GM19324 (cell line): ENCODE measurements at regions not wholly inside any gene's neighbourhood (a gene's known extent, or its start where the extent isn't known, plus 50 kb on each side); places are given as distances from the start of the nearest gene placed in this dataset.
A peak's percentile ranks its signal among the peaks of the same experiment; 100 is the strongest.

Source experiments
- ATAC-seq: cut with Tn5 transposase; IDR thresholded peaks from one replicate; pipeline ENCODE4 v1.9.1; 2021; ENCODE audit warnings: mild to moderate bottlenecking, moderate library complexity; ENCODE audit not compliant: unreplicated experiment, low FRiP score

GRCh38 chr4:128424527-128425497 lies 137.2 kb upstream of the PGRMC2 start:
- no peak for ATAC-seq

- ATAC-seq, result peak; percentile 89
Measured at GRCh38 chr4:128422296-128422695, 134.7 kb upstream of the PGRMC2 start.

DNA sequence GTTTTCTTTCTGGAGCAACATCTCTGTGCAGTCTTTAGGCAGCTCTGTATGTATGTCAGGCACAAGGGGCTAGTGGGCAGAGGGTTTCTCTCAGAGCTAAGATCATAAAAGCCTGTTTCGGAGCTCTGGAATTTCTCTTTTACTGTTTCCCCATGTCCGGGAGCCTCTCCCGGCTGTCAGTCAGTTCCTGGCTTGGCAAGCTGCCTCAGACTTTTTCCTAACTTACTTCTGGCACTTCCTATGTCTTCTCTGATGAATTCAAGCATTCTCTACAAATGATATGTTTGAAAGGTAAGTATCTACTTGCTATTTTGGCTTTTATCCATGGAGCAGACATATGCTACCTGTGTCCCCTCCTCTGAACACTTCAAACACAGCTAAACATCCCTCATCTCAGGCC lies 129.3 kb upstream of the PGRMC2 start:
- ATAC-seq, result no peak

DNA sequence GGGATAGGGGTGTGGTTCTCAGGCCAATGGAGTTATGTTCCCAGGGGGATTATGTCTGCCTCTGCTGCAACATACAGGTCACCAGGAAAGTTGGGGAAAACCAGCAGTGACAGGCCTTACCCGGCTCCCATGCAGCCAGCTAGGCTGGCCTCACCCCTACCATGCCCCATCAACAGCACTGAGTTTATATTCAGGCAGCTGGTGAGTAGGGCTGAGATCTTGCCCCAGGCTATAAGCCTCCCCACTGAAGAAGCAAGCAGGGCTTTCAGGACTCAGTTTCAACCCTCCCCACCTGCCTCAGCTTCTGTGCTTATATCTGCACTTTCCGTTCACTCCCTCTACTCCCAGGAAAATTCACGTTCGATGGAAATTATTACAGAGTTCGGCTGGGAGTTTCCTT lies 122.4 kb upstream of the PGRMC2 start:
- no peak for ATAC-seq

DNA sequence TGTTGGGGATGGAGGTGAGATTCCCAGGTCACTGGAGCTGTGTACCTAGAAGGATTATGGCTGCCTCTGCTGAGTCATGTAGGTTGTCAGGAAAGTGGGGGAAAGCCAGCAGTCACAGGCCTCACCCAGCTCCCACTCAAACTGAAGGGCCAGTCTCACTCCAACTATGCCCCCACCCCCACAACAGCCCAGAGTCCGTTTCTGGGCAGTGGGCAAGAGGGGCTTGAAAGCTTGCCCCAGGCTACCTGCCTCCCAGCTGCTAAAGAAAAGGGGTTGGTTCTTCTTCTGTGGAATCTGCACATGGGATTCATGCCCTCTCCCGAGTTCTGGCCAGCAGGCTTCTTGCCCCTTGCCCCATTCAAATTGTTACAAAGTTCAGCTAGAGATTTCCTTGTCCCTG lies 116.0 kb upstream of the PGRMC2 start:
- ATAC-seq, result no peak

GRCh38 chr4:128394778-128395177 lies 107.2 kb upstream of the PGRMC2 start:
- no peak for ATAC-seq

GRCh38 chr4:128393101-128393704 lies 105.6 kb upstream of the PGRMC2 start:
- peak; percentile 77 for ATAC-seq

DNA sequence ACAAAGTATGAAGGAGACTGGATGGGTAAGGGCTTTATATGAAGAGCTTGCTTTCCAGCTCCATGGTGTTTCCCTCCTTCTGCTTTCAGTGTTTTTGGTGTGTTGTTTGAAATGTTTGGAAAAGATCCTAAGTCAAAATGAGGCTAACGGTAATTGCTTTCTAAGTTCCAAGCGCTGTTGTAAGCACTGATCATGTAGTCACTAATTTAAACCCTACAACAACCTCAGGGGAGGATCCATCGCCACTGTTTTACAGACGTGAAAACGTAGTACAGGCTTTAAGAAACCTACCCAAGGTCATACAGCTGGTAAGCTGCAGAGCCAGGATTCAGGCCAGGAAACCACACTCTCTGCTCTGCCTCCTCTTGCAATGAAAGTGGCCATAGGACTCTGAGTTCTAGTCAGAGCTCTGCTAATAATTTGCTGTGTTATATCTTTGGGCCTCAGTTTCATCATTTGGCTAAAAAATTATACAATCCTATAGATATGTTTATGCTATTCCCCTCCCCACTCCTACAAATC lies 102.9 kb upstream of the PGRMC2 start:
- no peak for ATAC-seq

- ATAC-seq, result no peak
Measured at GRCh38 chr4:128388796-128389195, 101.2 kb upstream of the PGRMC2 start.

GRCh38 chr4:128388352-128388630 lies 100.7 kb upstream of the PGRMC2 start:
- ATAC-seq, result no peak

DNA sequence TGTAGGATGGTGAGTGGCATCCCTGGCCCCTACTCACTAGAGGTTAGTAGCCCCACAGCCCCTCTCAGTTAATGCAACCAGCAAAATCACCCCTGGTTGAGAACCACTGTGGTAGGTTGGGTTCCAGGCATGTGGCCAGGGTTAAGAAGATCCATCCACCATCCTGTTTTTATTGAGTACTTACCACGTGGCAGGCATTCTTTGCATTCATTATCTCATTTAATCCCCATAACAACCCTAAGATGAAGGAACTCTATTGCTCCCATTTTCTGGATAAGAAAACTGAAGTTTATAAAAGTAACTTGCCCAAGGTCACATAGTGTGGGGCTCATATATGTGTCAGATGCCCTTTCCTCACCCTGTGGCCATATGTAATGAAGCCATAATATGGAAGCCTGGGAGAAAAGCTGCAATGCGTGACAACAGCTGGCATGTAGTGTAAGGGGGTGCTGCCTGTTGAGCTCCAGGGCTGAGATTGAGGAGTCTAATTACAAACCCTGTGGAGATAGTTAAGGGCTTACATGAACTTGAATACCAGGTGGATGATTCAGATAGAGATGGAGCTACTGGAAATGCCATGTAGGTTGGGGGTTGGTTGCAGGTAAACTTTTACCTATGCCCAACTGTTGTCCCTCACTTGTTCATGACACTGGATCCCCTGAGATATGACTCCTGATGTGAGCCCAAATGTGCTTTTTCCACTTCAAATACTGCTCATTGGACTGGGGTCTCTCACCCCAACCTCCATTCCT lies 100.2 kb upstream of the PGRMC2 start:
- ATAC-seq, result no peak

DNA sequence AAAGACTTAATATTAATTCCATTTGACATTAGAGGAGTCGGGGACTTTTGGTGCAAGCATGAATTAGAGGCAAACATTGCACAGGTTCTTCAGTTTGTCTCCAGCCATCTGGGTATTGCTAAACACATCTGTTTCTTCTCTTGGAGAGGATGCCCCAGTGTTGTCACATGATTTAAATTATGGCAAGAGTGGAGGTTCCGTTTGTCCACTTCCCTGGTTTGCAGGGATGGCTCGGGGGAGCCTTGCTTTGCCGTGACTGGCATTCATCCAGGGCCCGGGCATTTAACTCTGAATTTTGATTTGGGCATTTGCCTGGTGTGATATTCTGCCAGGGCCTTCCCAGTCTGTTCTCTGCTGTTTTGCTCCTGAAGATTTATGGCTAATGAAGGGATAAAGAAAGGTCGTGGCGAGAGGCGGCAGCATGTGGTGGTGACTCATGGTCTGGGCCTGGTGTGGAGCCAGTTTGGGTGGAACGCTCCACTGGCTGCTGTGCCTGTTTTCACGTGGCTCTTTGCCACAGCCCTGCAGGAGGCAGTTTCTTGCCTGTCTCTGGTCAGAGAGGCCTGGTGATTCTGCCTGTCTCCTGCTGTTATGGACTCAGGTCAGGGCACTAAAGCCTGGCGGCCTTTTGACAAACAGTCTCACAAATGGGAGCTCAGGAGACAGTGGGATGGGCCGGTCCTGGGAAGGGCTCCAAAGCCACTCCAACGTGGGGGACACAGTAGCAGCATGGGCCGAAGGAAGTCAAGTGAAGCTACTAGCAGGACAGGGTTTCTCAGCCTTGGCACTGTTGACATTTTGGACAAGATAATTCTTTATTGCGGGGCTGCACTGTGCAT lies 99.4 kb upstream of the PGRMC2 start:
- no peak for ATAC-seq

DNA sequence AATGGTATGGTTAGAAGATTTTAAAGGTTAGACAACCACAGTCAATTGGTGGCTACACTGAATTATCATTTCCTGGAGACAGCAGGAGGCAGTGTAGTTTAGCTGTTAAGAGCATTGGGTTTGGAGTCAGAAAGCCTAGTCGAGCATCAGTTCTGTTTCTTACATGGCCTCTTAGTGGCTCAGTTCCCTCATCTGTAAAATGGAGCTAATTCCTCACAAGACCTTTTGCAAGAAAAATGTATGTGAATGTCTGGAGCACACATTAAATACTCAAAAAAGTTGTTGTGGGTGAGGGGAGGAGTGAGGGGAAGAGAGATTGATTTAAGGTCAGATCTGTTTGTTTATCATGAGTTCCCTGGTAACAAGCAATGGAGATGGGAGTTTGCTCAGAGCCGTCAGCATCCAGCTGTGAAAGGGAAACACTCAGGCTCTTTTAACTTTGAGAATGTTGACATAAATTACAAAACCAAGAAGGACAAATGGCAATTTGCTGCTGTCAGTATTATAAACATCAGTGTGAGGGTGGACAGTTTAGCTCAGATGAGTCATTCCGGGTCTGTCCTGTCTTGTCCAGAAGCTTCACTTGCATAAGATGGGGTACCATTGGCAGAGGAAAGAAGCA lies 98.2 kb upstream of the PGRMC2 start:
- ATAC-seq, result peak; percentile 67

DNA sequence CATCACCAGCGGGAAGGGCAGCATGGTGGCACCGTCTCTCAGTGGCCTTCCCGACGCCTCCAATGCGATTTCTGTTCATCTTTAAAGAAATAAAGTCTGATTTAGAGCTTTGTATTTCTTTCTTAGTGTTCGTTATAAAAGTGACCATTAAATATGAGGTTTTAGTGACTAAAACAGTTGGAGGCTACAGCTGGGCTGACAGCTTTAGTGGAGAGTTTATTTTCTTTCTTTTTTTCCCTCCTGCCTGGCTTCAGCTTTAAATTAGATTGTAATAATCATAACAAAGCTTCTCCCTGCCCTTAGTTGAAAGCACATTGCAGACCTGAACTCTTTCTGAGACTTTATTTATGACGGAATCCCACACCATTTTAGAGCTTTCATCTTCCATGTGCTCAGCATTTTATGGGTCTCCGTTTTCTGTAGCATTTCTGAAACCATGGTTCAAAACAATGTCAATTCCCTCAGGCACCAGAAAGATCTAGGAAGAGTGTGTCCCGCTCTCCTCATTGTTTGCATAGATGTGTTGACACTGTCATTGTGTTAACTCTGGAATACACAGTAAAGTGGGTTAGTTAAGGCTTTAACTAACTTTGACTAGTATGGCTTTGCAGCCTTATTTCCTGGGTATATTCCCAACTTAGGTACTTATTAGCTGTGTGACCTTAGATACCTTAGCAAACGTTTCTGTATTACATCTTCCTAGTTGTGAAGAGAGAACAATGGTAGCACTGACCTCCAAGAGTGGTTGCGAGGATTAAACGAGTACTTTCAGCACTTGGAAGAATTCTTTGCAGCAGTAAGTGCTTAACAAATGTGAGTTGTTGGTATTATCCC lies 97.4 kb upstream of the PGRMC2 start:
- no peak for ATAC-seq

GRCh38 chr4:128384091-128384520 lies 96.5 kb upstream of the PGRMC2 start:
- ATAC-seq, result no peak

- ATAC-seq, result no peak
Measured at GRCh38 chr4:128381748-128382559, 94.3 kb upstream of the PGRMC2 start.

GRCh38 chr4:128380306-128380705 lies 92.7 kb upstream of the PGRMC2 start:
- ATAC-seq, result no peak

DNA sequence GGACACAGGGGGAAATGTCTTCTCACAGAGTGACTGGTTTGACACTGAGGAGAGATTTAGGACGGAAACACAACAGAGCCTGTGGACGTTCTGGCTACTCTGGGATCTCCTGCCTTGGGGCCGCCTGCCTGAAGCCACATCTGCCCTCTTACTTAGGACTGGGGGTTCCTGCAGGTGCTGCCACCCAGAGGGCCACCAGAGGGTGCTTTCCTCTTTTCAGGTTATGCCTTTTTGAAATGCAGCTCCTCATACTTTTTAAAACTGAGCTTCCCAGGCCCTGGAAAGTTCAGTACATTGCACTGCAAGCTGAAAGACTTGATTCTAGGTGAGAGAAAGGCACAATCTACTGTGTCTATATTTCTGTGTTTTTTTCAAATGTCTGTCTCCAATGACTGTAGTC lies 92.2 kb upstream of the PGRMC2 start:
- peak; percentile 75 for ATAC-seq
